SU-DHL-6 (cell line): ENCODE measurements at regions not wholly inside any gene's neighbourhood (a gene's known extent, or its start where the extent isn't known, plus 50 kb on each side); places are given as distances from the start of the nearest gene placed in this dataset.

ENCODE experiments used
- EZH2phosphoT487 ChIP-seq: fragments of 200-600 bp; sonication (generic), shearing (Covaris generic); conservative IDR thresholded peaks from 2 replicates; pipeline ENCODE4 v1.6.1; 2018; ENCODE audit warnings: mild to moderate bottlenecking, antibody characterized with exemption, low read length, moderate library complexity, mixed read lengths
- TF ChIP-seq, protein P1 (sequence below): fragments of 200-600 bp; sonication (generic); IDR thresholded peaks from one replicate; pipeline ENCODE4 v1.5.1; 2017; ENCODE audit warnings: antibody characterized with exemption, mild to moderate bottlenecking, low read length, moderate library complexity; ENCODE audit not compliant: insufficient read depth, poor library complexity, severe bottlenecking

DNA sequence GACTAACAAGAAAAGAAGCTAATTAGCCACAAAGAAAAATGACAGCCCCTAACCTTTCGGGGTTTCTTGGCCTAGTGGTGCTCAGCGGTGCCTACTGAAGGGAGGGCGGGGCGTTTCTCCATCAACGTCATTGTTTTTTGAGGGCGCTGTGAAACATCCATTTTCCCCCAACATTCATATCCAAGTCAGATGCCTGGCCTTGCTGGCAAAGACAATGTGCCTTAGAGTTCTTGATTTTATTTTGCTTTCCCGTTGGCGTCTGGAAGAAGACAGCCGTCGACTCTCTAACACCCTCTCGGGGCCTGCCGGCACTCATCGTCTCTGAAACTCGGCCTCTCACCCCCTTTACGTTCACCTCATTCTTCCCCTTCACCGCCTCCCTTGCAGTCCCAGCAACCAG lies 154.5 kb downstream of the PHETA1 start:
- TF ChIP-seq, protein P1, sequence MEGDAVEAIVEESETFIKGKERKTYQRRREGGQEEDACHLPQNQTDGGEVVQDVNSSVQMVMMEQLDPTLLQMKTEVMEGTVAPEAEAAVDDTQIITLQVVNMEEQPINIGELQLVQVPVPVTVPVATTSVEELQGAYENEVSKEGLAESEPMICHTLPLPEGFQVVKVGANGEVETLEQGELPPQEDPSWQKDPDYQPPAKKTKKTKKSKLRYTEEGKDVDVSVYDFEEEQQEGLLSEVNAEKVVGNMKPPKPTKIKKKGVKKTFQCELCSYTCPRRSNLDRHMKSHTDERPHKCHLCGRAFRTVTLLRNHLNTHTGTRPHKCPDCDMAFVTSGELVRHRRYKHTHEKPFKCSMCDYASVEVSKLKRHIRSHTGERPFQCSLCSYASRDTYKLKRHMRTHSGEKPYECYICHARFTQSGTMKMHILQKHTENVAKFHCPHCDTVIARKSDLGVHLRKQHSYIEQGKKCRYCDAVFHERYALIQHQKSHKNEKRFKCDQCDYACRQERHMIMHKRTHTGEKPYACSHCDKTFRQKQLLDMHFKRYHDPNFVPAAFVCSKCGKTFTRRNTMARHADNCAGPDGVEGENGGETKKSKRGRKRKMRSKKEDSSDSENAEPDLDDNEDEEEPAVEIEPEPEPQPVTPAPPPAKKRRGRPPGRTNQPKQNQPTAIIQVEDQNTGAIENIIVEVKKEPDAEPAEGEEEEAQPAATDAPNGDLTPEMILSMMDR, result no peak
- TF ChIP-seq EZH2phosphoT487, result no peak
